ENCODE measurements at regions not wholly inside any gene's neighbourhood (a gene's known extent, or its start where the extent isn't known, plus 50 kb on each side); places are given as distances from the start of the nearest gene placed in this dataset.

DNA sequence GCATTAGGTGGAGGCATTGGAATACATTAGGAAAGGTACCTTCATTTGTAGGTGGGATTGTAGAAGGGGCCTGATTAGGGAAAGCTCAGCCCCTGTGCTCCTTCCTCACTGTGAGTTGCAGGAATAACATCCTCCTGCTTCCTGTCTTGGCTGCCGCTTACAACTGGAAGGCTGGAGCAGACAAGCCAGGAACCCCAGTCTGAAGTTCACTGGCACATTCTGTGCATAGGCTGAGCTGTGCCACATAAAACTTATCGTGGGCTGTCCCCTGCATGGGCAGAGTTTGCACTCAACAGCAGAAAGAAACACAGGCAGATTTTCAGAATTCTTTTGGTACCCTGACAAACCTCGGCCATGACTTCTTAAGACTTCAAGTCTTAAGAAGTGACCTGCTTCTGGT, 200.1 kb downstream of the SALL1 start:
- DNase-seq: no peak

DNA sequence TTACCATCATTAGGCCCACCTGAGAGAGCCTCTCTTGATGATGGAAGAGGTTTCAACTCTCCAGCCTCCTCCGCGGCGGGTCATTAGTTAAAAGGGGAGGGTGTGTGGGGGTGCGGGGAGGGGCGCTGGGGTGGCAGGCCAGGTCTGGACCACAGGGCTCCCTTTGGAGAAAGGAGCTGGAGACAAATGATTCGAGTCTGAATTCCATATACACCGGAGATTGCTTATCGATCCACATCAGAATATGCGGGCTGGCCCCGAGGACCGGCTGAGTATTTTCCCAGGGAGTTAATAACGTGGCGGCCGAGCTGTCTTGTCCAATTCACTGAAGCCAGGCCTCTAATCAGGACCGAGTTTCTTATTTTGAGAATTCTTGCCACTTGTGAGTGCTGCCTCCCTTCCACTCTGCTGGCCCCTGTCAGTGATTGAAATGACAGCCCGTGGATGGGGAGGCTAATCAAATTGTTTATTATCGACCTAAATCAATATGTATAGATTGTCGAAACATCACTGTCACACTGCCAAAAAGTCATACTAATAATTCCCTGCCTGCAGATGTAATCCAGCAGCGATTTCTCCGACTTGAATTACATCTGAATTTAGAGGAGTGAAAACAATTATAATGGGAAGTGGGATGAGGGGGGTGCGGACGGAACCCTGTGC, 202.7 kb downstream of the SALL1 start:
- DNase-seq: no peak

DNA sequence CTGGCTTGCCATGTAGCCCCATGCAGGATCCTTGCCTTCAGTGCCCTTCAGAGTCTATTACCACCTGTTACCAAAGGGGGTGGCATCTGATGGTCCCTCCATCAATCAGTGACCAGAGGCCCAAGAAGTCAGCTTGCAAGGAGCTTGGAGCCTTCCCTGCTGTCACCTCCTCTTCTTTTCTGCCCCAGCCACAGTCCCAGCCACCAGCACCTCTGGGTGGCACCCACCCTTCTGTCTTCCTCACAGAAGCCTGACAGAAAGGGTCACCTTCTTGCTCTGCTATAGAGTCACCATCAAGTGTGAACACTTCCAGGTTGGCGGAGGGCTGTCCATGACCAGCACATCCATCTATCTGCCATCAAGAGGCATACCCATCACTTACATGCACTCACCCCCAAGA, 203.2 kb downstream of the SALL1 start:
- DNase-seq: no peak

DNA sequence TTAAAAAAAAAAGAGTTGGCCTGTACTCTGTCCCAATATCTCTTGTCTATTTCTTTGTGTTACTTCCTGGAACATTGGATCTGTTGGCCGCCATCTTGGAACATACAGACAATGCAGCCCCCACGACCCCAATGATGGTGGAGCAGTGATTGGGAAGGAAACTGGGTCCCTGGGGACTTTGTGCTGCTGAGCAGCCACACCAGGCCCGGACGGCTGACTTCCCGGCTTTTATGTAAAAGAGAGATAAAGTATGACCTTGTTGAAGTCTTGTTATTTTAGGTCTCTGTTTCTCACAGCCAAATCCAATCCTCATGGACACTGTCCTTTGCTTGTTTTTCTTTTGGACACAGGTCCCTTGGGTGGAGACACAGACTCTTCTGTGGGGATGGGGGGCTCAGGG, 204.5 kb downstream of the SALL1 start:
- DNase-seq: no peak

DNA sequence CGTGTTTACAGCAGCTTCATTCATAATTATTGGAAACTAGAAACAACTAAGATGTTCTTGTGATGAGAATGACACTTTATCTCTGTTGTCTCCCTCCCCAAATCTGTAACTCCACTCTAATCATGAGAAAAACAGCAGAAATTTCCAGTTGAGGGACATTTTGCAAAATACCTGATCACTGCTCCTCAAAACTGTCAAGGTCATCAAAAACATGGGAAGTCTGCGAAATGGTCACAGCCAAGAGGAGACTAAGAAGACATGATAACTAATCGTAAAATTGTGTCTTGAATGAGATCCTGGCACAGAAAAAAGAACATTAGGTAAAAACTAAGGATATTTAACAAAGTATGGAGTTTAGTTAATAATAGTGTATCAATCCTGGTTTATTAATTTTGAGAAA, 204.2 kb downstream of the CYLD start:
- DNase-seq: no peak

DNA sequence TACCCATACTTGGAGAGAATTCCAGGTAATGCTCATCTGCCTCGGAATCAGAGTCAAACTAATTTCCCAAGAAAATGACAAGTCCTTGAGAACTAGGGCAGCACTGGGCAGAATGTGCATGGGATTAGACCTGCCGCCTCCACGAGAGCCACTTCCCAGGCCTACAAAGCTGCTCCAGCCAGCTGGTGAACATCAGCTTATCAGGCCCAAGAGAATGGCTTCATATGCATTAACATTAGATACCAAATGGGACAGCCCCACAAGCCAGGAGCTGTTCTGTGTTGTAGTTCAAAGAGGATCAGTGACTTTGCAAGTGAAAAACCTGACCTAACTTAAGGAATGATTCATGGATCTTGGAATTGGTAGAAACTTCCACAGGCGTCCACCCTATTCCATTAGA, 203.3 kb downstream of the CYLD start:
- no peak for DNase-seq

DNA sequence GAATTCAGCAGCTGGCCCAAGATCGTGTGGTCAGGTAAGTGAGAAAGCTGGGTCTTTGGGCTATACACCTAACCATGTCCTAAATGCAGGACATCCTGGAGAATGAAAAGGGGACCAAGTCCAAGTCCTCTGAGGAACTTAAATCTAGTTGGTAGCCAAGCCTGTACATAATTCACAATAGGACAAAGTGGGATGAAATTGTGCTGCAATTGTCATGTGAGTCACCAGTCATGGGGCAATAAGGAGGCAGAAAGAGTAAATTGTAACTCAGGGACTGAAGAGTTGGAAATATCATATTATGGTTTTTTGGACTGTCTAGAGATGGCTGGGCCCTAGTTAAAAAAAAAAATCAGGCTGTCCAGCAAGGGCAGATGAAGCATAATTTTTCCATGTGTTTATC, 202.6 kb downstream of the CYLD start:
- DNase-seq: no peak

DNA sequence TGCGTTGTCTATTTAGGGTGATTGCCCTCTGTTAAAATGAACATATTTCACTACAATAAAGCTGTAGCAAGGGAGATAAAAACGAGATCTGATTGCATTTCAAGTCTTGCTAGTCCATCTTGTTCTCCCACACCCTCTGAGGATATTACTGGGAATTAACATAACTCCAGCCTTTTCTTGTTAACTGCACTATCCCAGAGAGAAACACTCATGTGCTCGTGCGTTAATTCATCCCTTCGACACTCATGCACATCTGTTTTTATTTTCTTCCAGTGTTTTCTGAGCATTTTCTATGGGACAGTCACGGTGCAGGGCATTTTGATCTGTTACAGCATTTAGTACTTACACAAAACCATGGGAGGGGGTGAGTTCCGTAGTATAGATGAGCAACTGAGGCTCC, 202.1 kb downstream of the CYLD start:
- DNase-seq: no peak

DNA sequence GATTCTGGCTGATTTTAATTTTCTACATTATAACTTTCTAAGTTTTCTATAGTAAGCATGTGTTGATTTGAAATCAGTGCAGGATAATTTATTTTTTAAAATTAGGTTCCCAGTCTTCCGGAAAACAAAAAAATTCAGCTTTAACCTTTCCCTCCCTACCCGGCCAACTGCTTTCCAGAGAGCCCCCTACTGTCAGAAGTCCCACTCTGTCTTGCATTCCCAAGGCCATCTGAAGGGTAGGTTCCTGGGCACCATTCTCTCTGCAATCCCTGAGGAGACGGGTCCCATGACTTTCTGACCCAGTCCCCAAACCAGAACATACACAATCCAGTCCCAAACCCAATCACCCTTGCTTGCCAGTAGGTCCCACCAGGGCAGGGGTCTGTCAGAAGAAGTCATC, 200.3 kb downstream of the CYLD start:
- DNase-seq: no peak

DNA sequence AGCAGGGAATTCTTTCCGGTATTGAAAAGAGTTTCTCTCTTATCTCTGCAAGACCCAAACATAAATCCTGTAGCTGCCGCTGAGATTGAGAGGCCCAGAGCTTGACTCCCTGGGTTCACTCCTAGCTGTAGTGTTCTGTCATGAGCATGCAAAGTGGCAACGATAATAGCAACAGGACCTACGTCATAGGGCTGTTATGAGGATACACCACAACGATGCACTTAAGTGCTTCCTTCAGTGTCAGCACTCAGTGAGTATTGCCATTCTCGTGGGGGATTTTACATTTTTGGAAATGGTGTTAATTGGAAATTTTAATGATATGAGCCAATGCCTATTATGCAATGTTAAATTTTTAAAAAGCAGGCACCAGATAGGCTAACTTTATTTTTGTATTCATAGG, 199.8 kb downstream of the CYLD start:
- no peak for DNase-seq

DNA sequence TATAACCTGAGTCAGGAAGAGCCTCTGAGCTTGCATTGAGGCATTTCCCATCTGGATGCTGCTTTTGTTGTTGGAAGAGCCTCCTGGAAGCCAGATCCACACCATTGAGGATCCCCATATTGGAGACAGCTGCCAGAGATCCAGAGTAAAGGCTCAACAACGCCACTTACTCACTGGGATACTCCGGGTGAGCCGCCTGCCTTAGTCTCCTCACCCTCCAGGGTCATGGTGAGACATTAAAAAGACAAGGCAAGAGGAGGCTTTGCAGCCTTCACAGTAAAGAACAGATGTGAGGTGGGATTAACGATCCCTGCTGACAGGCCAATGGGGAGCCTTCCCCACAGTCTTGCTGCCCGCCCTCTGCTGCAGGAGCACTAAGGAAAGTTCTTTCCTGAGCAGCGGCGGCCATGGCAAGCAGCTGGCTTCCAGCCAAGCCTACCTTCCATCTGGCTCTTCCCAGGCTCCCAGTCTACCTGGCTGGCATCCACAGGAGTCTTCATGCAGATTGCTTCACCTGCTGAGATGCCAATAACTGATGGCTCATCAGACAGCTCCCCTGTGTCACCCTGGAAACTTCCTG, 198.5 kb downstream of the CYLD start:
- DNase-seq: no peak

DNA sequence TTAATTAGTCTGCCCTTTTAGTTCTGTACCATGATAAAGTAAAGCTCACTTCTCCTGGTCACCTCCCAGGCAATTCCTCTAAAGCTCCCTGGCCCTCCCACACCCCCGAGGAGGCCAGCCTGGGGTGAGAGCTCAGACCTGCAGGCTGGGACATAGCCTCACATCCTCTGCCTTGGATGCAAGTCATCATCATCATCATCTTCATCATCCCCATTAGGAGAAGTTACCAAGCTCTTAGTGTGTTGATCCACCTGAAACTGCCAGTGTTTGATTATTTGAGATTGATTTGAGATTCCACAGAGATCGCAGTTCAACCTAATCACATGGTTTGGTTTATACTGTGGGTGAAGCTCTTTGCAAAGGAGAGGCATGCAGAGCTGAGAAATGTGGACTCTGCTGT, 197.5 kb downstream of the CYLD start:
- no peak for DNase-seq

DNA sequence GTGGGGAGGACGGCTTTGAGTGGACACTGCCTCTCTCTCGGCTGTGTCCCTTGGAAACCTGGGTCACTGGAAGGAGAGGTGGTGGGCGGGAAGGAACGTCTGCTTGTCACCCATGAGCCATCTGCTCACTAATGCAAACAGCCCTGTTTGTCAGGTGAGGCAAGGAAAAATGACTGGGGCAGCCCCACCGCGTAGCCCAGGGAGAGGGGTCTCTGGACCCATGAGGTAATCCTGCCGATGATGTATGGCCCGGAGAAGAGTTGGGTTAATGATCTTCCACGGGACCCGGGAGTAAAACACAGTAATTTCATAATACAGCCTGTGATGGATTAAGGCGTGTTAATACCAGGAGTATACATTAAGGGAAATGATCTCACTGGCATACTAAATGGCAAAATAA, 197.0 kb downstream of the CYLD start:
- no peak for DNase-seq

DNA sequence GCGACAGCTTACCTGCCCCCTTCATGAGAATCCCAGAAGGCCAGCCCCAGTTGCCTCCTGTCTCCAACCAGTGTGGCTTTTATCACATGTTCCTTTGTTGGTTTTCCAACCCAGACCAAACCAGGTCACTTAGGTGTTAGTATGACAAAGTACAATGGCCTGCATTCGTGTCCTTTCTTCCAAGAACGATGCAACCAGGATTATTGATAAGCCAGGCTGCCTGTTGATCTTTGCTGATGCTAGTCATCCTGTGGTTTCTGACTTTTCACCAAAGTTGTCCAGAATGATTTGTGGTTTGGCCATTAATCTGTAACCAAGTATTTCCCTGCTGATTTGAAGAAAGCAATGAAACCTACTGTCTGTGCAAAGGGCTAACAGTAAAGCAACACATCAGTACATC, 191.4 kb downstream of the CYLD start:
- DNase-seq: no peak

DNA sequence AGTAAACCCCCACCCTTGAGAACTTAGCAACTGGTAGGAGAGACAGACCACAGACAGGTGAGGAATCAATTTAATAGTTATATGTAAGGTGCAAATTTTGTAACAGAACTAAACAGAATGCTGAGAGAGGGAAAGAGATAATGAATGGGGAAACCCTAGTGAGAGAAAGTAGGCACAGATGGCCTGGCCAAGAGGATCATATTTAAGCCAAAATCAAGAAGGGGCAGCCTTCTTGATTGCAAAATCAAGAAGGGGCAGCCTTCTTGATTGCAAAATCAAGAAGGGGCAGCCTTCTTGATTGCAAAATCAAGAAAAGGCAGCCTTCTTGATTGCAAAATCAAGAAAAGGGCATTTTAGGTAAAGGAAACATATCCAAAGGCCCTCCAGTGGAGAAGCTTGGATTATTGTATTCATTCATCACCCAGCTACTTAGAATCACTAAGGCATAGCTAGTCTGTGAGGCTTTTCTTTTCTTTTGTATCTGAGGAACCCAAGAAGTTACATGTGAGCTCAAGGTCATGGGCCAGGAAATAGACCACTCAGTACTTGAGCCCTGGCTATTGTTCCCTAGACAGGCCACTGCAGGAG, 190.6 kb downstream of the CYLD start:
- DNase-seq: no peak

DNA sequence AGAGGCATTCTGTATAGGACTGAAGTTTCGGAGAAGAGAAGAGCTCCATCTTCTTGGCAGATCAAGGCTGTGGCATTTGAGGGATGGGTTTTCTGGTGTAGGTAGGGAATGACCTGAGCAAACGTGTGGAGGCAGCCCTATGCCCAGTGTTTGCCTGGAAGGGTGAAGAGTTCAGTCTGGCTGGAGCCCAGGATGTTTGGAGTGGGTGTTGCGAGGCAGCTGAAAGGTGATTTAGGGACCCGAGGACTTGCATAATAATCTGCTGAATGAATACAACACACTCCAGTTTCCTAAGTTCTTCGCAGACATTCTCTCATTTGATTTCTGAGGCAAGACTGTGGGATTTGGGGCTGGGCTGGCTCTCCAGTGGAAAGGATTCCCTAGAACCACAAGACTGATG, 186.2 kb downstream of the CYLD start:
- no peak for DNase-seq

DNA sequence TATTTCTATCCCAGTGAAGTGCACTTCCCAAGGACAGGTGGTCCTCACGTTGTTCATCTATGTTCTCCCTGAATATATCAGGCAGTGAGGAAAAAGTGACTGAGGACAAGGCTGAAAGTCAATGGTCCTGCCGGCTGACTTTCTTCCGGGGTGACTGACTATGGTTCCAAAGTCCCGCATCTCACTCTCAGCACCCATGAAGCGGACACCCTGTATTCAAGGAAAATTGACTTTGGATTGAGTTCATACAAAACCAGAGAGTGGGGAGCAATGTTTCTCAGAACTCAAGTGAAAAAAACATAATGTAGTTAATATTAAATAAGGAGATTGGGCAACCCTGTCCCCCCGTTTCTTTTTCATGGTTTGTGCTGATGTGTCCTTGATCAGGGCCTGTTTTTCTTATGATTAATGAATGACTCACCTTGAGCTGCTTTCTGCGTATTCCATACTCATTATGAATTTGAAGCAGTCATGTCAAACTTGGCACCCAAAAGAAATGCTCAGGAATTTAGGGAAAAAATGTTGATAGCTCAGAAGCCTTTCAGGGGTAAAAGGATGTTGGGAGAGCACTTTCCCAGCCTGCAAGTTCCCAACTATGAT, 184.0 kb downstream of the CYLD start:
- no peak for DNase-seq

DNA sequence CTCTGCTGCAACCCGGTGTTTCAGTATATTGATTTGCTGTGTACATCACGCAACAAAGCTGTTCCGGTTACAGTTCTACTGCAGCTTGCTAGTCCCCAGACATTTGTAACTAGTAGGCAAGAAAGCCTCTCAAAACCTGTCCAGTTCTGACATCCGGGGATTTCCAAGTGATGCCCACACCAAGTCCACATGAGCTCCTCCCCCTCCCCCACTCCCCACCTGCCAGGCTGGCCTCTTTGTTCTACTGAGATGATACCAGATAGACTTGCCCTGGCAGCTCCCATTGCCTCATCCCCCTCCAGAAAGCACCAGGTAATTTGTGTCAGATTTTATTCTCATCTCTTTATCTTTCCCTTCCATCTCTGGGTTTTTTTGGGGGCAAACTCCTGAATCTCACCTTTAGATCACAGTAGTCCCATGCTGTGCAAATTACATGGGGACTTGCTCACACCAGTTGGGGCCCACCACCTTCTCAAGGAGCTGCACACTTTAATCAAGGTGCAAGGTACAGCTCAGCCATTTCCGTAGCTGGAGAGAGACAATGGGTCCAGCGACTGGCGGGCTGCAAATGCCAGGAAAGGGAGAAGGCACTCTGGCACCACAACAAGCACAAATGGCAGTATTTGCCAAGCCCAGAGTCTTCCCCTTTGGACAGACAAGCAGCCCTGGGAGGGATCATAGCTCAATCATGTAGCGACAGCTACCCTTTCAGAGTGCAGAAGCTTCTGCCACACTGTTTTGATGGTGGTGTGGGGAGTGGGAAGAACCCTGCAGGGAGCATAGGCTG, 183.1 kb downstream of the CYLD start:
- DNase-seq: no peak

DNA sequence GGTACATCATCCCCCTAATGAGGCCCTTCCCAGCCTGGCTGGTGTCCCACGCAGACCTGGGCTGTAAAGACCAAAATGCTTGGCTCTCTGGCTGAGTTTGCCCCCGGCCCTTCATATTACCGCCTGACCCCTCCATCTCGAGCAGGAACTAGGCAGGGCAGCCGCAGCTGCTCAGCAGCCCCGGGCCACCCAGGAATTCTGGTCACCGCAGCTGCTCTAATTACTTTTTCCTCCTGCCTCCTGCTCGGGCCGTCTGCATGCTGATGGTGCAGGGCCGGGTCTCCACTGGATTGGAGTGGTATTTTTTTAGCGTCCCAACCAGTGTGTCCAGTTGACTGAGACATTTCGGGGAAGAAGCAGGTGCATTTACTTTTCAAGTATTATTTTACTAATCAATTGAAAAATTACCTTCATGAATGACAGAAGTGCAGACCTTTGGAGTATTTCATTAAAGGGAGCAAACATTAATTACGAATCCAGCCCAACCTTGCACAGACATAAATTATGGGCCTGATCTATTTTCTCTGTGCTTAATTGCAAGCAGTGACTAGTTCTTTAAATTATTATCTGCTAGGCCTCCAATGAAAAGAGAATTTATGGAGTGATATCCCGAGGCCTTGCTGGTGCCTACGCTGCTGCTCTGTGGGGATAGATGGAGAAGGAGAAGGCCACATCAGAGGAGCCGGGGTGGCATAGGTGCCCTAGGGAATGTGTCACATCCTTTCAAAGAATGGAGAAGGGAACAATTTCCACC, 176.2 kb downstream of the CYLD start:
- no peak for DNase-seq

DNA sequence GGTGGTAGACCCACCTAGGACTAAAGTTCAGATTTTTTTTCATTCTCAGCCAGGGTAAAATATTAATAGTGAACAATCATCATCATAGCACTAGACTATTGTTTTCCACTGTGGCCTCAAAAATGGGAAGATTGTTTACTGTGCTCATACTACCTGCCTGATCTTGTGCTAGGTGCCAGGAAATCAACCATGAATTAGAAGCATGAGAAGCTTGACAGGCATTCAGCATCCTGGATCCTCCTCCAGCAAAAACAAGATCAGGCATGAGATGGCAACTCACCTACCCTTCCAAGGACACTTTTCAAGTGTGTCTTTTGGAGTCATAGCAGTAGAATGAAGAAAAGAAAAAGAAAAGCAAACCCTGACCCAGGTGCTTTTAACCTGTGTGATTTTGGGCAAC, 174.2 kb downstream of the CYLD start:
- no peak for DNase-seq

DNA sequence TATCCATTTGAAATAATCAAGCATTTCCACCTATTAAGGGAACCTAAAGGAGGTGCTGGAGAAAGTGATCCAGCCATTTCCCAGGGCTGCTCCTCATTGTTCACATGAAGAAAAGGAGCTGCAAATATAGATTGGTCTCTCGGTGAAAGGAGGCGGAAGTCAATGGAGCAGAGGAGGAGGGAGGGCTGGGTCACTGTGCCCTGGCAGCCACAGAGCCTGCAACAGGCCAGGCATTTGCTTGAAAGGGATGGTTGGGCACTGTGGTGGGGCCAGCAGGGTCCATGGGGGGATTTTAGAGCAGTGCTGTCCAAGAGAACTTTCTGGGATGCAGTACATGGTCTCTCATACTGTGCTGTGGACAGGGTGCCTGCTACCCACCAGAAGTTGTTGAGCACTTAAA, 173.2 kb downstream of the CYLD start:
- no peak for DNase-seq

DNA sequence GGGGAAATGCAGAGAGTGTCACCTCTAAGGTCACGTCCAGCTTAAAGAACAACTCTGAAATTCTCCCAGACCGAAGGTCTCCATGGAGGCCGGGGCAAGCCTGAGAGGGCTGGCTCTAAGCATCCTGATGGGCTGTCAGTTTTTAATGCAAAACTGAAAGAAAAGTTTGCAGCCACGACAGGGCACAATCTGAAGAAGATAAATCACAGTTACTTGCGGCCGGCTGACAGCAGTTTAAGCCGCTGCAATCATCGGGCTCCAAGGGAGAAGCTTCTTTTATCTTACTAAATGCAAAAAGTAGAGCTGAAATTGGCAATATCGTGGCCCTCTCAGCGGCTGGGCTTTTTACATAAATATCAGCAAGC, 168.8 kb downstream of the CYLD start:
- DNase-seq: no peak

All from femur (tissue), 1 donor.